A673 (cell line): ENCODE measurements at regions not wholly inside any gene's neighbourhood (a gene's known extent, or its start where the extent isn't known, plus 50 kb on each side); places are given as distances from the start of the nearest gene placed in this dataset.

ENCODE experiments used
- BruUV-seq: library from RNA; stranded (reverse); fragments of 400-500 nt; replicated peaks from 2 replicates; lab custom pipeline; 2021; lab: Mats Ljungman, UMichigan
- CTCF ChIA-PET: fragments of 300-600 bp; sonication (Branson Sonifier 250); formaldehyde crosslinking; loops from one replicate; lab custom pipeline; 2022; ENCODE audit warnings: antibody characterized with exemption; lab: Charles Lee
- POLR2A ChIA-PET: fragments of 300-600 bp; sonication (Branson Sonifier 250); formaldehyde crosslinking; loops from one replicate; lab custom pipeline; 2022; ENCODE audit warnings: antibody characterized with exemption; ENCODE audit not compliant: low non-redundant PET; lab: Charles Lee
- DNase-seq: peaks from one replicate; pipeline ENCODE4 v3.0.0-alpha.2; 2015; ENCODE audit warnings: low spot score
- H3K27ac ChIP-seq: fragments of 200-600 bp; sonication (generic); 2 replicates; pipeline ENCODE4 v1.5.1; 2016; ENCODE audit warnings: mixed run types, low read depth, mild to moderate bottlenecking, mixed read lengths, antibody characterized with exemption, low read length; ENCODE audit not compliant: poor library complexity, severe bottlenecking
- H3K27me3 ChIP-seq: fragments of 200-600 bp; sonication (generic); replicated peaks from 2 replicates; pipeline ENCODE4 v1.6.1; 2017; ENCODE audit warnings: mixed run types, low read depth, mild to moderate bottlenecking, mixed read lengths, antibody characterized with exemption, low read length; ENCODE audit not compliant: insufficient read depth, poor library complexity
- H3K36me3 ChIP-seq: fragments of 200-600 bp; sonication (generic); 2 replicates; pipeline ENCODE4 v1.6.1; 2016; ENCODE audit warnings: mixed run types, mild to moderate bottlenecking, mixed read lengths, antibody characterized with exemption, low read length; ENCODE audit not compliant: insufficient read depth, poor library complexity, severe bottlenecking
- H3K4me1 ChIP-seq: fragments of 200-600 bp; sonication (generic); 2 replicates; pipeline ENCODE4 v1.6.1; 2017; ENCODE audit warnings: mixed run types, mild to moderate bottlenecking, mixed read lengths, antibody characterized with exemption, low read length; ENCODE audit not compliant: insufficient read depth, poor library complexity, severe bottlenecking
- H3K4me3 ChIP-seq: fragments of 200-600 bp; sonication (generic); 2 replicates; pipeline ENCODE4 v1.5.1; 2016; ENCODE audit warnings: low read depth, mixed run types, mild to moderate bottlenecking, mixed read lengths, low read length; ENCODE audit not compliant: poor library complexity, severe bottlenecking
- H3K9me3 ChIP-seq: fragments of 200-600 bp; sonication (generic); 2 replicates; pipeline ENCODE4 v1.6.1; 2016; ENCODE audit warnings: mixed run types, low read depth, mild to moderate bottlenecking, mixed read lengths, antibody characterized with exemption, low read length; ENCODE audit not compliant: poor library complexity, severe bottlenecking
- CTCF ChIP-seq: fragments of 300-800, 200-600 bp; sonication (generic); conservative IDR thresholded peaks from 2 replicates; pipeline ENCODE4 v1.5.1; 2017; ENCODE audit warnings: low read depth, mild to moderate bottlenecking, antibody characterized with exemption, low read length, moderate library complexity, mixed read lengths
- EZH2 ChIP-seq: fragments of 200-600 bp; sonication (generic); IDR thresholded peaks from 2 replicates; pipeline ENCODE4 v1.6.1; 2017; ENCODE audit warnings: borderline replicate concordance, low read depth, mild to moderate bottlenecking, mixed read lengths, antibody characterized with exemption, low read length; ENCODE audit not compliant: poor library complexity, severe bottlenecking
- intact Hi-C: fragments of 100-400 bp; cut with micrococcal nuclease; formaldehyde crosslinking; loops from one replicate; pipeline ENCODE4 v1.10.0; 2022; ENCODE audit not compliant: unreplicated experiment

GRCh38 chr12:76155157-76155670 is 70.7 kb upstream of the NAP1L1 start:
- H3K4me1 ChIP-seq, result no peaks in the 10 kb centered on the region
- intact Hi-C loops, result loop anchor here (10.0 kb wide), 1 partner anchor 190 kb away; the partner anchor contains the start of gene BBS10
- no peak overlapping the region for H3K4me3 ChIP-seq
- H3K27ac ChIP-seq, result no peak overlapping the region
- no peak for DNase-seq
- H3K9me3 ChIP-seq, result no peaks in the 10 kb centered on the region
- CTCF ChIA-PET, result no interaction called here
- BruUV-seq, result no TSS peak
- TF ChIP-seq EZH2, result no peak
- no peak for TF ChIP-seq CTCF
- no peaks in the 10 kb centered on the region for H3K27me3 ChIP-seq
- POLR2A ChIA-PET, result no interaction called here
- no peaks in the 10 kb centered on the region for H3K36me3 ChIP-seq

- ChIA-PET CTCF (no interaction called here), POLR2A (no interaction called here)
- intact Hi-C loops, result loop anchor here (10.0 kb wide), 1 partner anchor 191 kb away; the partner anchor contains the start of gene BBS10
- DNase-seq, result no peak
- H3K4me3 ChIP-seq, result no peak overlapping the region
- H3K9me3 ChIP-seq, result no peaks in the 10 kb centered on the region
- BruUV-seq, result no TSS peak
- TF ChIP-seq CTCF (no peak), EZH2 (no peak)
- no peaks in the 10 kb centered on the region for H3K36me3 ChIP-seq
- no peaks in the 10 kb centered on the region for H3K4me1 ChIP-seq
- H3K27me3 ChIP-seq, result no peaks in the 10 kb centered on the region
- H3K27ac ChIP-seq, result no peak overlapping the region
Observed at GRCh38 chr12:76153616-76154015, 69.1 kb upstream of the NAP1L1 start.

GRCh38 chr12:76152181-76152807 is 67.8 kb upstream of the NAP1L1 start:
- ChIA-PET POLR2A (no interaction called here), CTCF (no interaction called here)
- no peak overlapping the region for H3K27ac ChIP-seq
- H3K4me1 ChIP-seq, result no peaks in the 10 kb centered on the region
- TF ChIP-seq CTCF (no peak), EZH2 (no peak)
- BruUV-seq, result no TSS peak
- no peaks in the 10 kb centered on the region for H3K36me3 ChIP-seq
- H3K27me3 ChIP-seq, result no peaks in the 10 kb centered on the region
- no peak for DNase-seq
- H3K4me3 ChIP-seq, result no peak overlapping the region
- intact Hi-C loops, result loop anchor here (10.0 kb wide), 1 partner anchor 193 kb away; the partner anchor contains the start of gene BBS10
- no peaks in the 10 kb centered on the region for H3K9me3 ChIP-seq
